CD4-positive, alpha-beta T cell (primary cell): ENCODE measurements at regions not wholly inside any gene's neighbourhood (a gene's known extent, or its start where the extent isn't known, plus 50 kb on each side); places are given as distances from the start of the nearest gene placed in this dataset.

ENCODE experiments used
- ATAC-seq: fragments of 200-7000 bp; cut with Tn5 transposase; one replicate; pipeline ENCODE4 v1.10.0; 2022; ENCODE audit warnings: mild to moderate bottlenecking; ENCODE audit not compliant: poor library complexity
- CTCF ChIA-PET: fragments of 350-600 bp; sonication (Branson Sonifier 250); formaldehyde crosslinking; loops from one replicate; lab custom pipeline; 2021; ENCODE audit warnings: antibody characterized with exemption, inconsistent platforms; lab: Charles Lee
- POLR2A ChIA-PET: fragments of 350-600 bp; sonication (Branson Sonifier 250); formaldehyde crosslinking; loops from one replicate; lab custom pipeline; 2021; ENCODE audit warnings: antibody characterized with exemption, inconsistent platforms; lab: Charles Lee
- DNase-seq, 14 experiments: peaks; one replicate each; pipeline ENCODE4 v3.0.0-alpha.2; 2013 to 2020; ENCODE audit warnings: mixed read lengths in 2 of 14
- H3K27ac ChIP-seq, 2 donors: one replicate each; pipeline versions ENCODE4 v1.5.1 to v1.7.0; 2013; ENCODE audit warnings: low read length in 2 of 2, low read depth in 1 of 2, mild to moderate bottlenecking in 1 of 2
- H3K27me3 ChIP-seq, 2 experiments: 1 replicate in 1 of 2; 2 replicates in 1 of 2; pipeline versions ENCODE4 v1.6.1 to v1.7.0; 2013; ENCODE audit warnings: low read length in 2 of 2, control low read depth in 1 of 2, mild to moderate bottlenecking in 1 of 2, moderate library complexity in 1 of 2; ENCODE audit not compliant: insufficient read depth in 2 of 2, control insufficient read depth in 1 of 2
- H3K36me3 ChIP-seq: one replicate; pipeline ENCODE4 v1.6.1; 2013; ENCODE audit warnings: low read length, control low read depth; ENCODE audit not compliant: insufficient read depth
- H3K4me1 ChIP-seq: one replicate; pipeline ENCODE4 v1.6.1; 2013; ENCODE audit warnings: low read length, control low read depth; ENCODE audit not compliant: insufficient read depth
- H3K4me3 ChIP-seq: one replicate; pipeline ENCODE4 v1.5.1; 2013; ENCODE audit warnings: mild to moderate bottlenecking, low read length, moderate library complexity
- H3K9me3 ChIP-seq, 2 experiments: 1 replicate in 1 of 2; 2 replicates in 1 of 2; pipeline versions ENCODE4 v1.6.1 to v1.7.0; 2013; ENCODE audit warnings: low read length in 2 of 2, mild to moderate bottlenecking in 2 of 2, control low read depth in 1 of 2, moderate library complexity in 1 of 2; ENCODE audit not compliant: control insufficient read depth in 1 of 2, insufficient read depth in 1 of 2
- H3K27ac Mint-ChIP-seq: one replicate; pipeline ENCODE4 v1.8.0; 2020; ENCODE audit warnings: mixed read lengths
- H3K27me3 Mint-ChIP-seq: one replicate; pipeline ENCODE4 v1.8.0; 2021; ENCODE audit warnings: mixed read lengths
- H3K36me3 Mint-ChIP-seq: one replicate; pipeline ENCODE4 v1.8.0; 2021; ENCODE audit warnings: low read depth, mixed read lengths
- H3K4me1 Mint-ChIP-seq: one replicate; pipeline ENCODE4 v1.8.0; 2021; ENCODE audit warnings: low read depth, mixed read lengths
- H3K4me3 Mint-ChIP-seq: one replicate; pipeline ENCODE4 v1.8.0; 2020; ENCODE audit warnings: mild to moderate bottlenecking, mixed read lengths
- H3K9me3 Mint-ChIP-seq: one replicate; pipeline ENCODE4 v1.8.0; 2020; ENCODE audit warnings: mixed read lengths
- CTCF ChIP-seq: fragments of 200-600 bp; IDR thresholded peaks from one replicate; pipeline ENCODE4 v1.8.0; 2022; ENCODE audit warnings: antibody characterized with exemption, mild to moderate bottlenecking
- intact Hi-C, 2 experiments: fragments of 100-400 bp; cut with DNase I in 1 of 2; cut with micrococcal nuclease in 1 of 2; formaldehyde crosslinking; loops; one replicate each; pipeline versions ENCODE4 v1.15.1 to v1.9.0; 2023 to 2025; cut with DNase I, micrococcal nuclease

- ATAC-seq (no peak), DNase-seq (no peak)
- H3K27me3 ChIP-seq, result peaks cover 2 to 11% of the 10 kb centered on the region in 2 experiments
- no peaks in the 10 kb centered on the region for H3K9me3 ChIP-seq
- H3K36me3 ChIP-seq, result no peaks in the 10 kb centered on the region
- Mint-ChIP-seq H3K27me3 (peaks cover 35% of the 10 kb centered on the region), H3K4me3 (no peak overlapping the region), H3K9me3 (no peaks in the 10 kb centered on the region), H3K4me1 (no peaks in the 10 kb centered on the region), H3K36me3 (no peaks in the 10 kb centered on the region), H3K27ac (no peak overlapping the region)
- POLR2A ChIA-PET, result no interaction called here
- no peaks in the 10 kb centered on the region for H3K4me1 ChIP-seq
- no peak overlapping the region for H3K4me3 ChIP-seq
- TF ChIP-seq CTCF, result no peak
- intact Hi-C loops, result no loop called here
- H3K27ac ChIP-seq, result no peak overlapping the region
- CTCF ChIA-PET, result no interaction called here
These were observed 192.8 kb upstream of the WSCD1 start for GRCh38 chr17:5877366-5877765.

- no peak overlapping the region for H3K27ac ChIP-seq
- ATAC-seq (no peak), DNase-seq (no peak)
- POLR2A ChIA-PET, result no interaction called here
- Mint-ChIP-seq H3K9me3 (no peaks in the 10 kb centered on the region), H3K27ac (no peak overlapping the region), H3K4me3 (no peak overlapping the region), H3K27me3 (peaks cover 38% of the 10 kb centered on the region), H3K36me3 (no peaks in the 10 kb centered on the region), H3K4me1 (no peaks in the 10 kb centered on the region)
- no peaks in the 10 kb centered on the region for H3K4me1 ChIP-seq
- H3K36me3 ChIP-seq, result no peaks in the 10 kb centered on the region
- peaks cover 2 to 11% of the 10 kb centered on the region in 2 experiments for H3K27me3 ChIP-seq
- TF ChIP-seq CTCF, result no peak
- intact Hi-C loops, result no loop called here
- CTCF ChIA-PET, result no interaction called here
- no peak overlapping the region for H3K4me3 ChIP-seq
- H3K9me3 ChIP-seq, result no peaks in the 10 kb centered on the region
These were observed 192.2 kb upstream of the WSCD1 start for GRCh38 chr17:5877948-5878347.

GRCh38 chr17:5881849-5882248, 188.3 kb upstream of the WSCD1 start:
- intact Hi-C loops, result no loop called here
- ATAC-seq (no peak), DNase-seq (no peak)
- Histone ChIP-seq H3K4me3 (no peak overlapping the region), H3K4me1 (no peaks in the 10 kb centered on the region), H3K9me3 (no peaks in the 10 kb centered on the region), H3K27ac (no peak overlapping the region), H3K36me3 (no peaks in the 10 kb centered on the region), H3K27me3 (peaks cover 4 to 15% of the 10 kb centered on the region in 2 experiments)
- ChIA-PET CTCF (no interaction called here), POLR2A (no interaction called here)
- no peak for TF ChIP-seq CTCF
- H3K9me3 Mint-ChIP-seq, result no peaks in the 10 kb centered on the region
- H3K4me3 Mint-ChIP-seq, result no peak overlapping the region
- no peaks in the 10 kb centered on the region for H3K36me3 Mint-ChIP-seq
- peaks cover 44% of the 10 kb centered on the region for H3K27me3 Mint-ChIP-seq
- no peaks in the 10 kb centered on the region for H3K4me1 Mint-ChIP-seq
- no peak overlapping the region for H3K27ac Mint-ChIP-seq
